Stimulated activated CD4-positive, alpha-beta T cell treated with anti-CD3 and anti-CD28 coated beads, Interleukin-12 subunit alpha, Interleukin-12 subunit beta, amount 100 ng/mL, for 4 hours (primary cell): ENCODE measurements at regions not wholly inside any gene's neighbourhood (a gene's known extent, or its start where the extent isn't known, plus 50 kb on each side); places are given as distances from the start of the nearest gene placed in this dataset.

Source experiments
- DNase-seq: peaks from one replicate; pipeline ENCODE4 v3.0.0-alpha.2; 2020

DNA sequence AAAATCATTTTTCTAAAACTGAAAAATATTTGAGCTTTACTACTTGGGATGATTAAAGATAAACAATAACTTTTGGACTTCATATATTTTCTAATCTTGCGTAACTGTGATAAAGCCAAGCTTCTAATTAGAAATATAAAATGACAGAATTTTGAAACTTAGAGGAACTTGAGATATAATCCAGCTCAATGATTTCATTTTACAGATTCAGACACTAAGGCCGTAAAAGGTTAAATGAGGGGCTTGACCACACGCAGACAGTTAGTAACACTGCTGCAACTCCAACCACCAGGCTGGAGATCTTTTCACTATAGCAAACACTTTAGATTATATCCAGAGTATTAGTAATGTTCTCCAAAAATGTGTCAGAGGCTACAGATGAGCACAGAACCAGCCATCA, 445.5 kb downstream of the ZEB2 start:
- DNase-seq: no peak

DNA sequence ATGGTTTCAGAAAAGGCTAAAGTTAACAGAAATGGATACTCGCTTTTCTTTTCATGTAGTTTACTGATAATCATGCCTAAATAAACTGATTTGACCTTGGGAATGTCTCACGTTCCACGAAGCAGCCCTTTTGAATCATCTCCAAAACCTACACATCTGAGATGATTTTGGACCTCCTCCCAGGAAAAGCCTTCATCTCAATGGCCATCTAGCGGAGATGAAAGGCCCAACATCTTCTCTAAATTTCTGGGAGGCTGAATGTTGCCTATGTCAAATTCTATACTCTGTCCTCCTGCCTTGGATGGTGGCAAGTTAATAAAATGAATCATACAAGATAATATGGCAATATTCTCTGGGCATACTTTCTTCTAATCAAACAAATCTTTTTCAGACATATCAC, 448.5 kb downstream of the ZEB2 start:
- DNase-seq: no peak

DNA sequence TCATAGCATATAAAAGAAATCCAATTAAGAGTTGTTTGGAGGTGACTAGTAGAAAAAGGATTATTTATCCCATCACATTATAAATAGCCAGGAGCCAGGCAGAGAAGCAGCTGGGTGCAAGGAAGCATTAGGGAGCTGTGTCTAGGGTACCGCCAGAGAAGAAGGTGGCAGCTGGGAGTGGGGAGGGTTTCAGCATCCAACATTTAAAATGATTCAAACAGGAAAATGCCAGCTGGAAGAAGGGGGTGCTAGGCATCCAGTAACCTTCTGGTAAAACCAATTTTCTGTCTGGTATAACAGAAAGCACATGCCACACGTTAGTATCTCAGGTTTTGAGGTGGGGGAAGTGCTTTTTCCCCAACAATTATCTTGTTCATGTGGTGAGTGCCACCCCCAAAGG, 452.4 kb downstream of the ZEB2 start:
- no peak for DNase-seq

DNA sequence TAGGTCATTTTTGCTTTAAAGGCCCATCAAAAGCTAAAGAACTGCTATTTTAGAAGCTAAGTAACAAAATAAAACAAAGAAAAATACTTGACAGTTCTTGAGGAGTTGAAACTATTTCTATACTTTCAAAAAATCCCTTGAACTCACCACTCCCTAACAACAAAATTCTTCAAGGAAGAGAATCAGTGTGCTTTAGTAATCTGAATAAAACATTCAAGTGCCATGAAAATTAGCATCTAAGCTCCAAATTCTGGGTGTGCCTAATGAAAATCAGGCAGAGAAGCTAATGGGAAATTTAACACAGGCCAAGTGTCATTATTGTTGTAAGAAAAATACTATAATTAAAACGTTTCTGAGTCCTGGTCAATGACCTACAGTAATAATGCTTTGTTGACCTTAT, 456.3 kb downstream of the ZEB2 start:
- DNase-seq: no peak

DNA sequence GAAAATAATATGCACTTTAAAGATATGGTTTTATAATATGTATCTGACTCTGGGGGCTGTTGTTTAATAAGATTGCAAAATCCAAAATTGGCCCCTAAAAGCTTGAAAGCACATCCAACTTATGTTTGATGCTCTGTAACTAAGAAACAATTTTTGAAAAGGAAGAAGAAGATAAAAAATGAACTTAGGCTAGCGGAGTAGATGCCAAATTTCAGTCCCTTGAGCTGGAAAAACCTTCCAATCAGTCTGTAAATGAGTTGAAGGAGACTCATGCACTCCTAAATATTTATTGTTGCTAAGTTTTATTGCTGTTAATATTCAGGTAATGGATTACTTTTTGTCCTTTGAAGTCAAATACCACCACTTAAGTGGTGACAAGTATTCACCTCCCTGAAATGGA, 465.0 kb downstream of the ZEB2 start:
- DNase-seq: no peak

DNA sequence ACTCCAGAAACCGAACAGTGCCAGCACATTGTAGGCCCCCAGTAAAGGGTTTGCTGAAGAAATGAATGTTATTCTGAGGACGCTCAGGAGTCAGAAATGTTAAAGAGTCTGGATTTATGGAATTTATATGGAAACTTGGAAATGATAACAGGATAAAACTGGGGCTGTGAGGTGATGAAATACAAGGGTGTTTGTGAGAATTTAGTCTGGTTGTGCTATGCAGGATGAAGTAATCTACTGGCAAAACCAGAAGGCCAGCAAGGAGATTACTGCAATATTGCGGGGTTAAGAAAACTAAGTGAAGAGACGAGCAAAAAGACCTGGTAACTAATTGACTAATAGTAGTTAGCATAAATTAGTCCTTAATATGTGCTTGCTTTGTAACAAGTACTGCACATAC, 467.8 kb downstream of the ZEB2 start:
- DNase-seq: no peak

DNA sequence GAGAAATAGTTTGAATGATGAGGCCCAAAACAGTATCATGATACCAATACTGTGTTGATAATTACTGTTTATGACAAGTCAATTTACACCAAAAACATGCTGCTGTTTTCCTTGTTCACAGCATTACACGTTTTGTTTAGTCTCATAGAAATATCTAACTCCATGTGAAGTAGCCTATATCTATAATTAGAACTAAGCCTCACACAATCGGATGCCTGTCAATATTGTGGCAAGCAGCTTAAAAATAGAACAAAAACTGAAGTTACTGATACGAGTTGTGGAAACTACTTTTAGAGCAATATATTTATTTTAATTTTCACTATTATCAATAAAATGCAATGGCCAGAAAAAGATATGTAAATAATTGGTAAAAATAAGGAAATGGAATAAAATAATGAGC, 470.8 kb downstream of the ZEB2 start:
- no peak for DNase-seq

DNA sequence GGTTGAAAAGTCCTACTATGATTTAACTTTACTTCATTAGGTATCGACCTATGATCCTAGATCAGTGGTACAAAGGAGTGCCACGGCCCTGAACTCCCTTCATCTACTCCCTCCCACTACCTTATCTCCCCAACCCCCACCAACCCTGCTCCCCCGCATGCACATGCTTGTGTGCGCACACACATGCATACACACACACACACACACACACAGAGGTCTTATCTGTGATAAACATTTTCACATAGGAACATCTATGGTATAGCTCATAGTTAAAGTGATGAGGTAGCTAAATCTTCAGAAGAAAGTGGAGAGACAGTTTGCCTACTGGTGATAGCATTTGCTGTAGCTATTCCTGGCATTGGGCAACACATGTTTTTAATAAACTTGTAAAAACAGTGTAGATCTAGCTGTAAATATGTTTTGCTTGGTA, 471.3 kb downstream of the ZEB2 start:
- DNase-seq: no peak

- no peak for DNase-seq
Observed at GRCh38 chr2:144042751-144043150, 477.2 kb downstream of the ZEB2 start.

- no peak for DNase-seq
Observed at GRCh38 chr2:144041612-144042011, 478.3 kb downstream of the ZEB2 start.

- DNase-seq: no peak
Observed at GRCh38 chr2:144040834-144041233, 479.1 kb downstream of the ZEB2 start.

- no peak for DNase-seq
Observed at GRCh38 chr2:144032566-144032965, 487.4 kb downstream of the ZEB2 start.

GRCh38 chr2:144030791-144031190, 489.1 kb downstream of the ZEB2 start:
- DNase-seq: no peak

GRCh38 chr2:144027593-144027992, 492.3 kb downstream of the ZEB2 start:
- no peak for DNase-seq

GRCh38 chr2:144026753-144027152, 493.2 kb downstream of the ZEB2 start:
- no peak for DNase-seq

GRCh38 chr2:144020047-144020446, 499.9 kb downstream of the ZEB2 start:
- DNase-seq: no peak

GRCh38 chr2:144015655-144016245, 504.2 kb downstream of the ZEB2 start:
- no peak for DNase-seq

- DNase-seq: no peak
Observed at GRCh38 chr2:144015036-144015435, 504.9 kb downstream of the ZEB2 start.

GRCh38 chr2:144014103-144014502, 505.8 kb downstream of the ZEB2 start:
- DNase-seq: no peak

GRCh38 chr2:144012304-144012703, 507.6 kb downstream of the ZEB2 start:
- DNase-seq: no peak

DNA sequence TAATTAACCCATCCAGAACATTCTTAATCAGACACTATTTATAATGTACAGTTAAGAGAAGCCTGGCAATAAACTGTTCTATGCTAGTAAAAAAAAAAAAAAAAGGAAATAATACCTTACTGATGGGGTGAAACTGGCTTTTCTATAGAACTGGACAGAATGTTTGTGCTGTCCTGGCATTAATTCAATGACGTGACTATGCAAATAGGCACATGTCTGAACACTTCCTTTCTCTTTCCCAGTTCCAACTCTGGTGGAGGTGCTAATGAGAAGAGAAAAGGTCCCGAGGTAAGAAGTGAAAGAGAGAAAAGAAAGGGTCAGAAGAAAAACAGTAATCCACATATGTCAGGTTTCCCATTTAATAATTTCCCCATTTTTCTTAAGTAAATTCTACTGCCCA, 508.4 kb downstream of the ZEB2 start:
- no peak for DNase-seq

DNA sequence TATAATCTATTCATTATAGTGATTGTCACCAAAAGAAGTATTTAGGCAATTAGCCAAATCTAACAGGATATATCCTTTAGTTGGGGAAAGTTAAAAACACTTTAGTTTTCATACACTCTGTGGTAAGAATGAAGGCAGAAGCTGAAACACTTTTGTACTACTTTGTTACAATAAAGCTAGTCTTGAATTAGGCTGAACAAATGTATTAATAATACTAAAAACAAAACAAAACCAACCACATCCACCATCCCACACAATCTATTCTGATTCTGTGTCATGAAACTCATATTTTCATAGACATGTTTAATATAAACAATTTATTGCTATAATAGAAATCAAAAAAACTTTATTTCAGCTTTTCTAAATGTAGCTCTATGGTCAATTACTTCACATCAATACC, 508.8 kb downstream of the ZEB2 start:
- no peak for DNase-seq

DNA sequence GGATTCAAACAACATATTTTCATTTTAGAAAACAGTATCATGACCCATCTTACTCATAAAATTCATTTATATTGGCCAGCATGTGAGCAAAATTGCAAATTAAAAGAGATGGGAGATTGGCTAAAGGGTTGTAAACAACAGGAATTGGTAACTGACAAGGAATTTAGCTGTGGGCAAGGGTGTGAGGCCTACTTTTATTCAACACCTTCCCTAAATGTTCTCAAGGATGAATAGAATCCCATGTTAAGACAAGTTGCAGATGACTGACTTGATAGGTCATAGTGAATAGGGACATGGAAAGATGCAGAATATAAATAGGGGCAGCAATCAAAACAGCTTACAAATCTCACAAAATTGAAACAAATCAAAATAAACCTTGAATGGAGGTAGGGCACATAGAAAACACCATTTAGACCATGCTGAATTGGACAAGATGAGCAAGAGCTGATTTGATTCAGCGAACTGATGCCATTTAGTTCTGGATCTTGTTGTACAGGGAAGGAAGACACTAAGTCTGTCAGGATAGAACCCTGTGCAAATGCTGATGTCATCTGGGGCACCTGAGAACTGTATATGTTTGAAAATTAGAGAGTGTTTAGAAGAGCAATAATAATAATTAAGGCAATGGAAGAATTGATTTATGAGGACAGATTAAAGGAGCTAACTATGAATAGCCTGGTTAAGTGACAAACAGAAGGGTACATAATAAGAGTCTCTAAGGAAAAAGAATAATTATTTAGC, 509.7 kb downstream of the ZEB2 start:
- DNase-seq: no peak

GRCh38 chr2:144006139-144006538, 513.8 kb downstream of the ZEB2 start:
- no peak for DNase-seq

DNA sequence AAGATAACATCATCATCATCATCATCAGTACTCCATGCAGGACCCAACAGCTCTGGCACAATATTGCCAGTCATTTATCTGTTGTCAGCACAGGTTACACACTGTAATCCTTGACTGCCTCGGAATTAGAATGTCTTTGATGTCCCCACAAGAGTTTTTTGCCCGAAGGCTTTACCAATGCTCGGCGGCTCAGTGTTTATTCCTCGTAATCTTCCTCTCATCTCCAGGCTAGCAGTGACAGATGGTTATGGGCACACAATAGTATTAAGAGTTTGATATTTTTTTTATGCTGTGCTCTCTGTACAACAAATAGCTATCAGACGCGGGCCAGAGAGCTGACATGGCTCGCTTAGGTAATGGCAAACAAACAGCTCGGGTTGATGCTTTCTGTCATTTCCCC, 515.2 kb downstream of the ZEB2 start:
- DNase-seq: no peak
